ENCODE measurements at regions not wholly inside any gene's neighbourhood (a gene's known extent, or its start where the extent isn't known, plus 50 kb on each side); places are given as distances from the start of the nearest gene placed in this dataset.

GRCh38 chr4:158313566-158313965, 103.3 kb downstream of the TMEM144 start:
- no peak overlapping the region for H3K4me3 ChIP-seq (ENCODE audit: low read depth, low read length, poor library complexity, severe bottlenecking)
- H3K9me2 ChIP-seq (ENCODE audit: insufficient read depth, low read length) = no peaks in the 10 kb centered on the region
- H3K4me2 ChIP-seq (ENCODE audit: low read length) = no peak overlapping the region
- H3K4me1 ChIP-seq (ENCODE audit: insufficient read depth, low read length, poor library complexity, severe bottlenecking) = no peaks in the 10 kb centered on the region
- CTCF ChIA-PET (ENCODE audit: unreplicated experiment) = no interaction called here
- POLR2A ChIA-PET = interaction anchor here (0.7 kb wide), 1 partner anchor 503 kb away, joined by 3 read pairs; no protein-coding TSS in a partner anchor
- no peak overlapping the region for H2AFZ ChIP-seq (ENCODE audit: low read length)
- H3K9me3 ChIP-seq (ENCODE audit: low read length) = no peaks in the 10 kb centered on the region
- no peaks in the 10 kb centered on the region for H4K20me1 ChIP-seq (ENCODE audit: insufficient read depth, low read length)
- H3K36me3 ChIP-seq (ENCODE audit: insufficient read depth, low read length) = no peaks in the 10 kb centered on the region
- TF ChIP-seq CTCF (conservative IDR thresholded peaks at IDR 0.05; ENCODE audit: low read length) (no peak), EZH2phosphoT487 (IDR thresholded peaks at IDR 0.05; ENCODE audit: borderline replicate concordance, low read depth, low read length) (no peak)
- no TSS peak for BruUV-seq (replicated peaks)
- intact Hi-C loops (cut with micrococcal nuclease; ENCODE audit: unreplicated experiment) = no loop called here
- no peak overlapping the region for H3K27ac ChIP-seq (ENCODE audit: low read depth, low read length, poor library complexity, severe bottlenecking)
- DNase-seq (ENCODE audit: low spot score) = no peak
- H3K79me2 ChIP-seq (ENCODE audit: insufficient read depth, low read depth, low read length) = no peaks in the 10 kb centered on the region

GRCh38 chr4:158314756-158315487, 104.6 kb downstream of the TMEM144 start:
- Histone ChIP-seq H3K36me3 (ENCODE audit: insufficient read depth, low read length) (no peaks in the 10 kb centered on the region), H3K9me2 (ENCODE audit: insufficient read depth, low read length) (no peaks in the 10 kb centered on the region), H3K4me2 (ENCODE audit: low read length) (no peak overlapping the region), H3K27ac (ENCODE audit: low read depth, low read length, poor library complexity, severe bottlenecking) (no peak overlapping the region), H3K4me3 (ENCODE audit: low read depth, low read length, poor library complexity, severe bottlenecking) (no peak overlapping the region), H4K20me1 (ENCODE audit: insufficient read depth, low read length) (no peaks in the 10 kb centered on the region), H3K79me2 (ENCODE audit: insufficient read depth, low read depth, low read length) (no peaks in the 10 kb centered on the region), H3K9me3 (ENCODE audit: low read length) (no peaks in the 10 kb centered on the region), H2AFZ (ENCODE audit: low read length) (no peak overlapping the region), H3K4me1 (ENCODE audit: insufficient read depth, low read length, poor library complexity, severe bottlenecking) (no peaks in the 10 kb centered on the region)
- DNase-seq (ENCODE audit: low spot score) = no peak
- POLR2A ChIA-PET = interaction anchor here (0.6 kb wide), 1 partner anchor 91 kb away, joined by 4 read pairs; no protein-coding TSS in a partner anchor
- BruUV-seq (replicated peaks) = no TSS peak
- intact Hi-C loops (cut with micrococcal nuclease; ENCODE audit: unreplicated experiment) = no loop called here
- CTCF ChIA-PET (ENCODE audit: unreplicated experiment) = no interaction called here
- no peak for TF ChIP-seq CTCF (conservative IDR thresholded peaks at IDR 0.05; ENCODE audit: low read length)
- TF ChIP-seq EZH2phosphoT487 (IDR thresholded peaks at IDR 0.05; ENCODE audit: borderline replicate concordance, low read depth, low read length) = no peak

- ChIA-PET CTCF (ENCODE audit: unreplicated experiment) (no interaction called here), POLR2A (interaction anchor here (0.6 kb wide), 1 partner anchor 265 kb away, joined by 4 read pairs; no protein-coding TSS in a partner anchor)
- TF ChIP-seq EZH2phosphoT487 (IDR thresholded peaks at IDR 0.05; ENCODE audit: borderline replicate concordance, low read depth, low read length) (no peak), CTCF (conservative IDR thresholded peaks at IDR 0.05; ENCODE audit: low read length) (no peak)
- no TSS peak for BruUV-seq (replicated peaks)
- no peak for DNase-seq (ENCODE audit: low spot score)
- Histone ChIP-seq H3K9me3 (ENCODE audit: low read length) (no peaks in the 10 kb centered on the region), H3K9me2 (ENCODE audit: insufficient read depth, low read length) (no peaks in the 10 kb centered on the region), H3K79me2 (ENCODE audit: insufficient read depth, low read depth, low read length) (no peaks in the 10 kb centered on the region), H3K36me3 (ENCODE audit: insufficient read depth, low read length) (no peaks in the 10 kb centered on the region), H3K4me3 (ENCODE audit: low read depth, low read length, poor library complexity, severe bottlenecking) (no peak overlapping the region), H4K20me1 (ENCODE audit: insufficient read depth, low read length) (no peaks in the 10 kb centered on the region), H3K27ac (ENCODE audit: low read depth, low read length, poor library complexity, severe bottlenecking) (no peak overlapping the region), H3K4me2 (ENCODE audit: low read length) (no peak overlapping the region), H2AFZ (ENCODE audit: low read length) (no peak overlapping the region), H3K4me1 (ENCODE audit: insufficient read depth, low read length, poor library complexity, severe bottlenecking) (no peaks in the 10 kb centered on the region)
- intact Hi-C loops (cut with micrococcal nuclease; ENCODE audit: unreplicated experiment) = no loop called here
Measured at GRCh38 chr4:158315706-158316105, 105.4 kb downstream of the TMEM144 start.
